ENCODE measurements at regions not wholly inside any gene's neighbourhood (a gene's known extent, or its start where the extent isn't known, plus 50 kb on each side); places are given as distances from the start of the nearest gene placed in this dataset.

DNA sequence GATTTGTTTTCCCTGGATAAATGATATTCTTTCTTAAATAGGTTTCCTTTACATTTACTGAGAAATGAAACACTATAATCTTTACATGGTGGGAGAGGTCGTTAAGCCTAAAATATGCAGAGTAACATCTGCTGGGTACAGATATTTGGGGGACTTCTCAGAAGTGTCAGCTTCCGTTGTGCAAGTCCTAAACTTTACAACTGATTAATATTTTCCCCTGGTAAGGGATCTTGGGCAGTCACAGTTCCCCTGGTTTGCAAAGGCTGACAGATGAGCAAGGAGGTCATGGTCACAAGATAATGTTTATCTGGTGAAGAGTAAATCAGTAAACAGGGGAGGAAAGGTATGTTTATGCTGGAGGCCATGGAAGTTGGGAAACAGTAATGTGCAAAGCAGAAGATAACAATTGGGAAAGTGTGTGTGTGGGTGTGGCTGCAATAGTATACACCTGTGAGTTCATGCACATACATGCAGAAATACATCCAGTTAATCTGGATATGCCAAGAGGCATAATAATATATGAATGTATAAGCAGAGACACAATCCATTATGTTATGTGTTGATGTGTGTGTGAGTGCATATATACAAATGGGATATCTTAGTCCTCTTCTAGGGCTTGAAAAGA, 508.2 kb upstream of the FAM241A start:
- ChIA-PET POLR2A (no interaction called here), CTCF (no interaction called here)
- TF ChIP-seq, protein P1, sequence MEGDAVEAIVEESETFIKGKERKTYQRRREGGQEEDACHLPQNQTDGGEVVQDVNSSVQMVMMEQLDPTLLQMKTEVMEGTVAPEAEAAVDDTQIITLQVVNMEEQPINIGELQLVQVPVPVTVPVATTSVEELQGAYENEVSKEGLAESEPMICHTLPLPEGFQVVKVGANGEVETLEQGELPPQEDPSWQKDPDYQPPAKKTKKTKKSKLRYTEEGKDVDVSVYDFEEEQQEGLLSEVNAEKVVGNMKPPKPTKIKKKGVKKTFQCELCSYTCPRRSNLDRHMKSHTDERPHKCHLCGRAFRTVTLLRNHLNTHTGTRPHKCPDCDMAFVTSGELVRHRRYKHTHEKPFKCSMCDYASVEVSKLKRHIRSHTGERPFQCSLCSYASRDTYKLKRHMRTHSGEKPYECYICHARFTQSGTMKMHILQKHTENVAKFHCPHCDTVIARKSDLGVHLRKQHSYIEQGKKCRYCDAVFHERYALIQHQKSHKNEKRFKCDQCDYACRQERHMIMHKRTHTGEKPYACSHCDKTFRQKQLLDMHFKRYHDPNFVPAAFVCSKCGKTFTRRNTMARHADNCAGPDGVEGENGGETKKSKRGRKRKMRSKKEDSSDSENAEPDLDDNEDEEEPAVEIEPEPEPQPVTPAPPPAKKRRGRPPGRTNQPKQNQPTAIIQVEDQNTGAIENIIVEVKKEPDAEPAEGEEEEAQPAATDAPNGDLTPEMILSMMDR (IDR thresholded peaks at IDR 0.05; ENCODE audit: insufficient read depth in 1 of 2, low read depth in 1 of 2, low read length in 1 of 2, severe bottlenecking in 1 of 2, unreplicated experiment in 1 of 2): no peak
- H3K36me3 ChIP-seq (ENCODE audit: control insufficient read depth, insufficient read depth, low read length): no peaks in the 10 kb centered on the region
- H3K9me3 Mint-ChIP-seq (ENCODE audit: unreplicated experiment): no peaks in the 10 kb centered on the region
- H3K27me3 ChIP-seq (replicated peaks; ENCODE audit: control insufficient read depth, insufficient read depth, low read length): no peaks in the 10 kb centered on the region
- intact Hi-C loops (cut with micrococcal nuclease; ENCODE audit: unreplicated experiment): loop anchor here (10.0 kb wide), 1 partner anchor 162 kb away; no protein-coding TSS in a partner anchor
- peaks cover 7% of the 10 kb centered on the region for H3K4me1 ChIP-seq
- BruUV-seq (replicated peaks): no TSS peak
- no peaks in the 10 kb centered on the region for H3K36me3 Mint-ChIP-seq (ENCODE audit: insufficient read depth, unreplicated experiment)
- H3K9me3 ChIP-seq: no peaks in the 10 kb centered on the region
- H3K4me3 ChIP-seq (ENCODE audit: low read depth, low read length): no peak overlapping the region
- H3K4me3 Mint-ChIP-seq (ENCODE audit: unreplicated experiment): no peak overlapping the region
- H3K27me3 Mint-ChIP-seq (ENCODE audit: insufficient read depth, unreplicated experiment): peaks cover 11% of the 10 kb centered on the region
- H3K4me1 Mint-ChIP-seq (ENCODE audit: low read depth, unreplicated experiment): peaks cover 13% of the 10 kb centered on the region
- DNase-seq: no peak
- H3K27ac Mint-ChIP-seq (ENCODE audit: unreplicated experiment): no peak overlapping the region

DNA sequence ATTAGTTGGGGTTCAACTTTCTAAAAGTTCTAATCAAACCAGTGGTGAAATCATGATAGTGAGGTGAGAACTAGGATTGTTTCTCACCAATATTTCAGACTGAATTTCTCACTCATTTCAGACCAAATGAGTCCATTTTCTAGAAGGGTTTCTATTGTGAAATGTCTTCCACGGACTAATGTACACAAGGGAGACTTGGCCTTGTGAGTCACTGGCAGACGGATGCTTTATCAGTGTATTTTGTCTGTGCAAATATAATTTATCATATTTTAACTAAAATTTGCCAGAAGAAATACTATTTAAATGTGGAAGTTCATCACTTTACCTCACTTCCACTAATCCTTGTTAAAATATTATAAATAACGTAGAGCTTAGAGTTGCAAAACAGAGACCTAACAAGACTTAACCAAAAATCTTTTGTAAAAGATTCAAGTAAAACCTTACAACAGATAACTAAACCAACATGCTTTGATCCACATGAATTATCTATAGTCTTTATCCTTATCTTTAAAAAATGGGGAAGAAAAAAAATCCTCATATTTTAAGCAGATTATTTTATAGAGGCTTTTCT, 506.0 kb upstream of the FAM241A start:
- H3K4me3 Mint-ChIP-seq (ENCODE audit: unreplicated experiment): peak overlapping the region; percentile 45
- no TSS peak for BruUV-seq (replicated peaks)
- Histone ChIP-seq H3K27me3 (replicated peaks; ENCODE audit: control insufficient read depth, insufficient read depth, low read length) (no peaks in the 10 kb centered on the region), H3K4me3 (ENCODE audit: low read depth, low read length) (no peak overlapping the region), H3K9me3 (no peaks in the 10 kb centered on the region), H3K36me3 (ENCODE audit: control insufficient read depth, insufficient read depth, low read length) (no peaks in the 10 kb centered on the region), H3K4me1 (peaks cover 7% of the 10 kb centered on the region)
- H3K4me1 Mint-ChIP-seq (ENCODE audit: low read depth, unreplicated experiment): peaks cover 13% of the 10 kb centered on the region
- no peaks in the 10 kb centered on the region for H3K9me3 Mint-ChIP-seq (ENCODE audit: unreplicated experiment)
- TF ChIP-seq, protein P1 (IDR thresholded peaks at IDR 0.05; ENCODE audit: insufficient read depth in 1 of 2, low read depth in 1 of 2, low read length in 1 of 2, severe bottlenecking in 1 of 2, unreplicated experiment in 1 of 2): no peak
- H3K27ac Mint-ChIP-seq (ENCODE audit: unreplicated experiment): no peak overlapping the region
- no peaks in the 10 kb centered on the region for H3K36me3 Mint-ChIP-seq (ENCODE audit: insufficient read depth, unreplicated experiment)
- peaks cover 11% of the 10 kb centered on the region for H3K27me3 Mint-ChIP-seq (ENCODE audit: insufficient read depth, unreplicated experiment)
- DNase-seq: peak; percentile 32 to 42
- ChIA-PET CTCF (no interaction called here), POLR2A (no interaction called here)
- intact Hi-C loops (cut with micrococcal nuclease; ENCODE audit: unreplicated experiment): loop anchor here (10.0 kb wide), 1 partner anchor 164 kb away; no protein-coding TSS in a partner anchor

DNA sequence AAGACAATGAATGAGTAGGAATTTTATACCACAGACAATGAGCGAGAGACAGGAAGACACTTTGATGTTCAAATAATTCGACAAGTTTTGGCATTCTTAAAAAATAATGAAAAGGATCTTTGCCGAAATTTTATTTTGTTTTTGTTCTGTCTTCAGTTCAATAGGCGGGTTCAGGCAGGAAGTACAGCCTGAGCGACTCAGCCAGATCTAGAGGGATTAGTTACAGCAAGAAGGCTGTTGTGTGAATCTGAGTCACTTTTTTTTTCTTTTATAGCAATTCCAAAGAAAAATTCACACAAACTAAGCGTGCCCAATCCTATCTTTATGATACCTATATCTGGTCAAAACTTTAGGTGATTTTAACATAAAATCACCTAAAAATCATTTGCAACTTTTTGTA, 505.4 kb upstream of the FAM241A start:
- H3K4me1 ChIP-seq: peaks cover 7% of the 10 kb centered on the region
- H3K4me3 ChIP-seq (ENCODE audit: low read depth, low read length): no peak overlapping the region
- DNase-seq: no peak
- Mint-ChIP-seq H3K27me3 (ENCODE audit: insufficient read depth, unreplicated experiment) (peaks cover 11% of the 10 kb centered on the region), H3K9me3 (ENCODE audit: unreplicated experiment) (no peaks in the 10 kb centered on the region), H3K27ac (ENCODE audit: unreplicated experiment) (no peak overlapping the region), H3K4me3 (ENCODE audit: unreplicated experiment) (peak overlapping the region; percentile 45), H3K36me3 (ENCODE audit: insufficient read depth, unreplicated experiment) (no peaks in the 10 kb centered on the region), H3K4me1 (ENCODE audit: low read depth, unreplicated experiment) (peaks cover 13% of the 10 kb centered on the region)
- H3K27me3 ChIP-seq (replicated peaks; ENCODE audit: control insufficient read depth, insufficient read depth, low read length): no peaks in the 10 kb centered on the region
- POLR2A ChIA-PET: no interaction called here
- no peaks in the 10 kb centered on the region for H3K36me3 ChIP-seq (ENCODE audit: control insufficient read depth, insufficient read depth, low read length)
- no TSS peak for BruUV-seq (replicated peaks)
- TF ChIP-seq, protein P1 (IDR thresholded peaks at IDR 0.05; ENCODE audit: insufficient read depth in 1 of 2, low read depth in 1 of 2, low read length in 1 of 2, severe bottlenecking in 1 of 2, unreplicated experiment in 1 of 2): no peak
- intact Hi-C loops (cut with micrococcal nuclease; ENCODE audit: unreplicated experiment): loop anchor here (10.0 kb wide), 1 partner anchor 165 kb away; no protein-coding TSS in a partner anchor
- H3K9me3 ChIP-seq: no peaks in the 10 kb centered on the region
- CTCF ChIA-PET: no interaction called here
